ENCODE measurements at regions not wholly inside any gene's neighbourhood (a gene's known extent, or its start where the extent isn't known, plus 50 kb on each side); places are given as distances from the start of the nearest gene placed in this dataset.
"Not testable (repeated sequence)": the region's sequence is repeated elsewhere in the genome, so short reads cannot be mapped to it uniquely, and the experiment has no call there.

- Histone ChIP-seq H3K4me3 (no peak overlapping the region), H3K27ac (no peak overlapping the region), H3K4me1 (replicated peaks in 1 of 2) (peaks cover 0 to 18% of the 10 kb centered on the region in 2 donors)
- no peak for ATAC-seq (replicated peaks in 6 of 8)
- in situ Hi-C loops (cut with MboI; ENCODE audit: low pct_unique_long_range_greater_than_20kb in 2 of 9, low sequenced_read_pairs in 9 of 9, unreplicated experiment in 9 of 9): no loop called here
- 0 to 68% (median 60%) methylated on average over 1 to 6 of the region's 7 CpGs; no CpG with 5 or more reads in 5 of the 10 experiments for WGBS, 10 experiments
Measured at GRCh38 chr1:4489486-4489885, 164.9 kb upstream of the AJAP1 start.

GRCh38 chr1:4489992-4490391 lies 164.4 kb upstream of the AJAP1 start:
- H3K27ac ChIP-seq; ATAC-seq (replicated peaks in 6 of 8); in situ Hi-C loops (cut with MboI; ENCODE audit: low pct_unique_long_range_greater_than_20kb in 2 of 9, low sequenced_read_pairs in 9 of 9, unreplicated experiment in 9 of 9); H3K4me3 ChIP-seq: not testable (repeated sequence)
- peaks cover 0 to 17% of the 10 kb centered on the region in 2 donors for H3K4me1 ChIP-seq (replicated peaks in 1 of 2)

- no peak overlapping the region for H3K4me3 ChIP-seq
- peaks cover 0 to 6% of the 10 kb centered on the region in 2 donors for H3K4me1 ChIP-seq (replicated peaks in 1 of 2)
- WGBS, 10 experiments: 0 to 95% (median 40%) methylated on average over 1 to 4 of the region's 5 CpGs; no CpG with 5 or more reads in 4 of the 10 experiments
- in situ Hi-C loops (cut with MboI; ENCODE audit: low pct_unique_long_range_greater_than_20kb in 2 of 9, low sequenced_read_pairs in 9 of 9, unreplicated experiment in 9 of 9): no loop called here
- ATAC-seq (replicated peaks in 6 of 8): peak in 2 of 8 experiments; percentile 20
- no peak overlapping the region for H3K27ac ChIP-seq
Measured at GRCh38 chr1:4494027-4494426, 160.4 kb upstream of the AJAP1 start.

GRCh38 chr1:4494558-4494957 lies 159.9 kb upstream of the AJAP1 start:
- 0 to 45% (median 35%) methylated on average over 2 to 6 of the region's 7 CpGs; no CpG with 5 or more reads in 6 of the 10 experiments for WGBS, 10 experiments
- peak in 3 of 8 experiments; percentile 78 to 98 (median 98) for ATAC-seq (replicated peaks in 6 of 8)
- in situ Hi-C loops (cut with MboI; ENCODE audit: low pct_unique_long_range_greater_than_20kb in 2 of 9, low sequenced_read_pairs in 9 of 9, unreplicated experiment in 9 of 9): no loop called here

GRCh38 chr1:4495809-4496208 lies 158.6 kb upstream of the AJAP1 start:
- no peak overlapping the region for H3K4me3 ChIP-seq
- H3K27ac ChIP-seq: no peak overlapping the region
- ATAC-seq (replicated peaks in 6 of 8): no peak
- in situ Hi-C loops (cut with MboI; ENCODE audit: low pct_unique_long_range_greater_than_20kb in 2 of 9, low sequenced_read_pairs in 9 of 9, unreplicated experiment in 9 of 9): no loop called here
- H3K4me1 ChIP-seq (replicated peaks in 1 of 2): peaks cover 0 to 6% of the 10 kb centered on the region in 2 donors
- WGBS, 10 experiments: 0 to 94% (median 79%) methylated on average over 1 to 11 of the region's 12 CpGs; no CpG with 5 or more reads in 3 of the 10 experiments

More at GRCh38 chr1:4494558-4494957, 159.9 kb upstream of the AJAP1 start:
- Histone ChIP-seq H3K27ac (no peak overlapping the region), H3K4me1 (replicated peaks in 1 of 2) (peaks cover 0 to 6% of the 10 kb centered on the region in 2 donors), H3K4me3 (no peak overlapping the region)

- ATAC-seq (replicated peaks in 6 of 8): no peak
- Histone ChIP-seq H3K4me3 (no peak overlapping the region), H3K4me1 (replicated peaks in 1 of 2) (no peaks in the 10 kb centered on the region), H3K27ac (no peak overlapping the region)
- in situ Hi-C loops (cut with MboI; ENCODE audit: low pct_unique_long_range_greater_than_20kb in 2 of 9, low sequenced_read_pairs in 9 of 9, unreplicated experiment in 9 of 9): no loop called here
- WGBS, 10 experiments: 7 to 82% (median 69%) methylated on average over 1 to 11 of the region's 11 CpGs; no CpG with 5 or more reads in 4 of the 10 experiments
Measured at GRCh38 chr1:4500441-4500840, 154.0 kb upstream of the AJAP1 start.

- no peak for ATAC-seq (replicated peaks in 6 of 8)
- no peak overlapping the region for H3K4me3 ChIP-seq
- 7 to 90% (median 57%) methylated on average over 1 to 4 of the region's 4 CpGs; no CpG with 5 or more reads in 2 of the 10 experiments for WGBS, 10 experiments
- in situ Hi-C loops (cut with MboI; ENCODE audit: low pct_unique_long_range_greater_than_20kb in 2 of 9, low sequenced_read_pairs in 9 of 9, unreplicated experiment in 9 of 9): no loop called here
- no peaks in the 10 kb centered on the region for H3K4me1 ChIP-seq (replicated peaks in 1 of 2)
- no peak overlapping the region for H3K27ac ChIP-seq
Measured at GRCh38 chr1:4506591-4506990, 147.8 kb upstream of the AJAP1 start.

GRCh38 chr1:4509206-4509605 lies 145.2 kb upstream of the AJAP1 start:
- in situ Hi-C loops (cut with MboI; ENCODE audit: low pct_unique_long_range_greater_than_20kb in 2 of 9, low sequenced_read_pairs in 9 of 9, unreplicated experiment in 9 of 9): no loop called here
- H3K4me3 ChIP-seq: no peak overlapping the region
- no peak for ATAC-seq (replicated peaks in 6 of 8)
- 0 to 71% (median 41%) methylated on average over 1 to 8 of the region's 8 CpGs; no CpG with 5 or more reads in 2 of the 10 experiments for WGBS, 10 experiments
- no peak overlapping the region for H3K27ac ChIP-seq
- H3K4me1 ChIP-seq (replicated peaks in 1 of 2): peaks cover 0 to 18% of the 10 kb centered on the region in 2 donors

GRCh38 chr1:4510276-4510691 lies 144.1 kb upstream of the AJAP1 start:
- WGBS, 10 experiments: 0 to 100% (median 53%) methylated on average over 1 to 3 of the region's 4 CpGs; no CpG with 5 or more reads in 3 of the 10 experiments
- Histone ChIP-seq H3K27ac (no peak overlapping the region), H3K4me1 (replicated peaks in 1 of 2) (peaks cover 0 to 18% of the 10 kb centered on the region in 2 donors), H3K4me3 (no peak overlapping the region)
- ATAC-seq (replicated peaks in 6 of 8): no peak
- in situ Hi-C loops (cut with MboI; ENCODE audit: low pct_unique_long_range_greater_than_20kb in 2 of 9, low sequenced_read_pairs in 9 of 9, unreplicated experiment in 9 of 9): no loop called here

- Histone ChIP-seq H3K27ac (no peak overlapping the region), H3K4me3 (no peak overlapping the region), H3K4me1 (replicated peaks in 1 of 2) (peaks cover 0 to 23% of the 10 kb centered on the region in 2 donors)
- WGBS, 10 experiments: 60 to 100% (median 79%) methylated on average over 1 to 4 of the region's 13 CpGs; no CpG with 5 or more reads in 7 of the 10 experiments
- no peak for ATAC-seq (replicated peaks in 6 of 8)
- in situ Hi-C loops (cut with MboI; ENCODE audit: low pct_unique_long_range_greater_than_20kb in 2 of 9, low sequenced_read_pairs in 9 of 9, unreplicated experiment in 9 of 9): no loop called here
Measured at GRCh38 chr1:4511374-4511773, 143.0 kb upstream of the AJAP1 start.

- in situ Hi-C loops (cut with MboI; ENCODE audit: low pct_unique_long_range_greater_than_20kb in 2 of 9, low sequenced_read_pairs in 9 of 9, unreplicated experiment in 9 of 9): no loop called here
- no peak overlapping the region for H3K4me3 ChIP-seq
- ATAC-seq (replicated peaks in 6 of 8): peak in 3 of 8 experiments; percentile 39 to 73 (median 71)
- no peak overlapping the region for H3K27ac ChIP-seq
- peaks cover 0 to 35% of the 10 kb centered on the region in 2 donors for H3K4me1 ChIP-seq (replicated peaks in 1 of 2)
- WGBS, 10 experiments: 0 to 67% (median 57%) methylated on average over 1 to 3 of the region's 6 CpGs; no CpG with 5 or more reads in 5 of the 10 experiments
Measured at GRCh38 chr1:4512636-4513035, 141.8 kb upstream of the AJAP1 start.

- ATAC-seq (replicated peaks in 6 of 8): no peak
- in situ Hi-C loops (cut with MboI; ENCODE audit: low pct_unique_long_range_greater_than_20kb in 2 of 9, low sequenced_read_pairs in 9 of 9, unreplicated experiment in 9 of 9): no loop called here
- Histone ChIP-seq H3K4me1 (replicated peaks in 1 of 2) (peaks cover 0 to 42% of the 10 kb centered on the region in 2 donors), H3K27ac (no peak overlapping the region), H3K4me3 (no peak overlapping the region)
- 0 to 66% (median 59%) methylated on average over 1 to 7 of the region's 7 CpGs; no CpG with 5 or more reads in 6 of the 10 experiments for WGBS, 10 experiments
Measured at GRCh38 chr1:4513685-4514084, 140.7 kb upstream of the AJAP1 start.

- H3K27ac ChIP-seq: no peak overlapping the region
- no peak for ATAC-seq (replicated peaks in 6 of 8)
- peaks cover 0 to 42% of the 10 kb centered on the region in 2 donors for H3K4me1 ChIP-seq (replicated peaks in 1 of 2)
- in situ Hi-C loops (cut with MboI; ENCODE audit: low pct_unique_long_range_greater_than_20kb in 2 of 9, low sequenced_read_pairs in 9 of 9, unreplicated experiment in 9 of 9): no loop called here
- 6 to 86% (median 46%) methylated on average over 2 to 15 of the region's 15 CpGs; no CpG with 5 or more reads in 2 of the 10 experiments for WGBS, 10 experiments
- no peak overlapping the region for H3K4me3 ChIP-seq
Measured at GRCh38 chr1:4515727-4516289, 138.6 kb upstream of the AJAP1 start.

- WGBS, 10 experiments: 53 to 82% (median 75%) methylated on average over 1 to 7 of the region's 7 CpGs; no CpG with 5 or more reads in 3 of the 10 experiments
- in situ Hi-C loops (cut with MboI; ENCODE audit: low pct_unique_long_range_greater_than_20kb in 2 of 9, low sequenced_read_pairs in 9 of 9, unreplicated experiment in 9 of 9): no loop called here
- H3K4me3 ChIP-seq: no peak overlapping the region
- peaks cover 0 to 42% of the 10 kb centered on the region in 2 donors for H3K4me1 ChIP-seq (replicated peaks in 1 of 2)
- no peak for ATAC-seq (replicated peaks in 6 of 8)
- H3K27ac ChIP-seq: no peak overlapping the region
Measured at GRCh38 chr1:4516596-4516995, 137.8 kb upstream of the AJAP1 start.

All from motor neuron (in vitro differentiated cells).